ENCODE measurements at regions not wholly inside any gene's neighbourhood (a gene's known extent, or its start where the extent isn't known, plus 50 kb on each side); places are given as distances from the start of the nearest gene placed in this dataset.
A peak's percentile ranks its signal among the peaks of the same experiment; 100 is the strongest.
"Not testable (repeated sequence)": the region's sequence is repeated elsewhere in the genome, so short reads cannot be mapped to it uniquely, and the experiment has no call there.

DNA sequence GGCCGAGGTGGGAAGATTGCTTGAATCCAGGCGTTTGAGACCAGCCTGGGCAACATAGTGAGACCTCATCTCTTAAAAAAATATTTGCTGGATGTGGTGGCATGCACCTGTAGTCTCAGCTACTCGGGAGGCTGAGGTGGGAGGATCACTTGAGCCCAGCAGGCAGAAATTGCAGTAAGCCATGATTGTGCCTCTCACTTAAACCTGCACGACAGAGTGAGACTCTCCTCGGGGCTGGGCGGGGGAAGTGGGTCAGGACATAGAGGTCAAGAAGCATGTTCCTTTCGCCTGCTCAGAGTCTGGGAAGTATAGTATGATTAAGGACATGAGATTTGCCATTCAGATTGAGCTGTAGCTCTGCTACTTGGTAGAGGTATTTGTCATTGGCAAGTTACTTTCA, 52.3 kb downstream of the SEPTIN7 start:
- H3K4me1 ChIP-seq (ENCODE audit: control insufficient read depth in 3 of 3, insufficient read depth in 2 of 3, low read depth in 1 of 3, low read length in 2 of 3); H3K27me3 ChIP-seq (ENCODE audit: control insufficient read depth in 3 of 3, insufficient read depth in 3 of 3, low read length in 3 of 3); H3K36me3 ChIP-seq (ENCODE audit: control insufficient read depth in 3 of 3, insufficient read depth in 2 of 3, low read depth in 1 of 3, low read length in 3 of 3); H3K4me3 ChIP-seq (ENCODE audit: low read depth in 1 of 3, low read length in 3 of 3); H3K27ac ChIP-seq (ENCODE audit: low read depth in 1 of 3, low read length in 2 of 3); DNase-seq; H3K9me3 ChIP-seq (ENCODE audit: control insufficient read depth in 2 of 2, insufficient read depth in 1 of 2, low read depth in 1 of 2, low read length in 1 of 2); FAIRE-seq: not testable (repeated sequence)
- 91 to 94% (median 92%) methylated on average over 7 of the region's 7 CpGs for WGBS, 3 donors

DNA sequence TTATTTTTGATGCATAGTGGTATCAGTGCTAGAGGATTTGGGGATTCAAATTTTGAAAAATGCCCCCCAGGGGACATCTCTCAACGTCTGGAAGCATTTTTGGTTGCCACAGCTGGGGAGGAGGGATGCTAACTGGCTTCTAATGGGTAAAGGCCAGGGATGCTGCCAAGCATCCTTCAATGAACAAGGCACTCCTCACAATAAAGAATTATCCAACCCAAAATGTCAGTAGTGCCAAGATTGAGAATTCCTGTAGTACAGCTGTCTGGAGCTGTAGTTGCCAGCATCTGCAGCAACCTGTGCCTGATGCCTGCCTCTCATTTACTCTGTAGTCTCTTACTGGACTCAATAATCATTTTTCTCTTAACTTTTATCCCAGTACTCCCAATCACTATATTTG, 53.5 kb downstream of the SEPTIN7 start:
- Histone ChIP-seq H3K36me3 (ENCODE audit: control insufficient read depth in 3 of 3, insufficient read depth in 2 of 3, low read depth in 1 of 3, low read length in 3 of 3) (peaks cover 0 to 6% (median 2%) of the 10 kb centered on the region in 3 donors), H3K9me3 (ENCODE audit: control insufficient read depth in 2 of 2, insufficient read depth in 1 of 2, low read depth in 1 of 2, low read length in 1 of 2) (no peaks in the 10 kb centered on the region), H3K4me1 (ENCODE audit: control insufficient read depth in 3 of 3, insufficient read depth in 2 of 3, low read depth in 1 of 3, low read length in 2 of 3) (no peaks in the 10 kb centered on the region), H3K27me3 (ENCODE audit: control insufficient read depth in 3 of 3, insufficient read depth in 3 of 3, low read length in 3 of 3) (no peaks in the 10 kb centered on the region), H3K4me3 (ENCODE audit: low read depth in 1 of 3, low read length in 3 of 3) (no peak overlapping the region), H3K27ac (ENCODE audit: low read depth in 1 of 3, low read length in 2 of 3) (no peak overlapping the region)
- 56 to 74% (median 58%) methylated on average over 1 of the region's 1 CpG for WGBS, 3 donors
- DNase-seq (no peak), FAIRE-seq (no peak)

DNA sequence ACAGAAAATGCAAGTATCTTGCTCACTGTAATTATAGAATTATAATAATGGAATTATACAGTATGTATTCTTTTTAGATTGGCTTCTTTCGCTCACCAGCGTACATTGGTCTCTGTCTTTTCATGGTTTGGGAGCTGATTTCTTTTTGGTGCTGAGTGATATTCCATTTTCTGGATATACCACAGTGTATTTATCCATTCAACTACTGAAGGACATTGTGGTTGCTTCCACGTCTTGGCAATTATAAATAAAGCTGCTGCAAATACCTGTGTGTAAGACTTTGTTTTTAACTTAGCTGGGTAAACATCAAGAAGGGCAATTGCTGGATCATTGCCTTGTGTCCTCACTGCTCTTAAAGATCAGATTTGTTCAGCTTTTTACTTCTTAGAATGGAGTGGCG, 55.3 kb downstream of the SEPTIN7 start:
- Histone ChIP-seq H3K9me3 (ENCODE audit: control insufficient read depth in 2 of 2, insufficient read depth in 1 of 2, low read depth in 1 of 2, low read length in 1 of 2) (peaks cover 0 to 2% of the 10 kb centered on the region in 2 donors), H3K27me3 (ENCODE audit: control insufficient read depth in 3 of 3, insufficient read depth in 3 of 3, low read length in 3 of 3) (no peaks in the 10 kb centered on the region), H3K36me3 (ENCODE audit: control insufficient read depth in 3 of 3, insufficient read depth in 2 of 3, low read depth in 1 of 3, low read length in 3 of 3) (peaks cover 0 to 5% (median 2%) of the 10 kb centered on the region in 3 donors), H3K27ac (ENCODE audit: low read depth in 1 of 3, low read length in 2 of 3) (no peak overlapping the region), H3K4me3 (ENCODE audit: low read depth in 1 of 3, low read length in 3 of 3) (no peak overlapping the region), H3K4me1 (ENCODE audit: control insufficient read depth in 3 of 3, insufficient read depth in 2 of 3, low read depth in 1 of 3, low read length in 2 of 3) (no peaks in the 10 kb centered on the region)
- FAIRE-seq, result no peak
- 71 to 74% (median 72%) methylated on average over 4 of the region's 4 CpGs for WGBS, 3 donors
- no peak for DNase-seq

DNA sequence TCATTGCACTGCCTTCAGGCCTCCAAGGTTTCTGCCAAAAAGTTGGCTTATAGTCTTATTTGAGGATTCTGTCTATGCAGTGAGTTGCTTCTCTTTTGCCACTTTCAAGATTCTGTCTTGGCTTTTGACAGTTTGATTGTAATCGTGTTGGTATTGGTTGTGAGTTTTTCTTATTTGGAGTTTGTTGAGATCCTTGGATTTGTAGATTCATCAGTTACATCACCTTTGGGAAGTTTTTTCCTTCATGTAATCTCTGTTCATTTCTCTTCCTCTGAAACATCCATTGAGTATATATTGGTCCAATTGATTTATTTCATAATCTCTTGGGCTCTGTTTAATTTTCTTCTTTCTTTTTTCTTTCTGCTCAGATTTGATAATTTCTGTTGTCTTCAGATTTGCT, 59.8 kb downstream of the SEPTIN7 start:
- H3K4me1 ChIP-seq (ENCODE audit: control insufficient read depth in 3 of 3, insufficient read depth in 2 of 3, low read depth in 1 of 3, low read length in 2 of 3), result no peaks in the 10 kb centered on the region
- DNase-seq, result no peak
- H3K4me3 ChIP-seq (ENCODE audit: low read depth in 1 of 3, low read length in 3 of 3), result no peak overlapping the region
- 95 to 96% (median 96%) methylated on average over 1 of the region's 1 CpG for WGBS, 3 donors
- H3K9me3 ChIP-seq (ENCODE audit: control insufficient read depth in 2 of 2, insufficient read depth in 1 of 2, low read depth in 1 of 2, low read length in 1 of 2), result peaks cover 0 to 2% of the 10 kb centered on the region in 2 donors
- FAIRE-seq, result no peak
- H3K27ac ChIP-seq (ENCODE audit: low read depth in 1 of 3, low read length in 2 of 3), result no peak overlapping the region
- H3K27me3 ChIP-seq (ENCODE audit: control insufficient read depth in 3 of 3, insufficient read depth in 3 of 3, low read length in 3 of 3), result no peaks in the 10 kb centered on the region
- H3K36me3 ChIP-seq (ENCODE audit: control insufficient read depth in 3 of 3, insufficient read depth in 2 of 3, low read depth in 1 of 3, low read length in 3 of 3), result peaks cover 0 to 2% (median 0%) of the 10 kb centered on the region in 3 donors

DNA sequence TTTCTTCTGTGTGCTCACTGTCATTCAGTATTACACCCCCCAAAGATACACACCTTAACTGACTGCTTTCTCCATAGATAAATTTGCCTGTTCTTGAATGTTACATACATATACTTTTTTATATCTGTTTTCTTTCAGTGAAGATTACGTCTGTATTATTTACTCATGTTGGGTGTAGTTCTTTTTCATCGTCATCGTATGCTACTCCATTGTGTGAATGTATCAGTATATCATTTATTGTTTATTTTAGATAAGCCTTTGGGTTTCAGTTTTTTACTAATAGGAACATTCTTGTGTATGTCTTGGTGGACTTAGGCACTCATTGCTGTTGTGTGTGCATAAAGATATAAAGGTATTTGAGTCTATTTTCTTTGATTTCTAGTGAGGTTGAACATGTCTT, 64.4 kb downstream of the SEPTIN7 start:
- Histone ChIP-seq H3K36me3 (ENCODE audit: control insufficient read depth in 3 of 3, insufficient read depth in 2 of 3, low read depth in 1 of 3, low read length in 3 of 3) (peaks cover 0 to 7% (median 2%) of the 10 kb centered on the region in 3 donors), H3K4me1 (ENCODE audit: control insufficient read depth in 3 of 3, insufficient read depth in 2 of 3, low read depth in 1 of 3, low read length in 2 of 3) (no peaks in the 10 kb centered on the region), H3K4me3 (ENCODE audit: low read depth in 1 of 3, low read length in 3 of 3) (no peak overlapping the region), H3K9me3 (ENCODE audit: control insufficient read depth in 2 of 2, insufficient read depth in 1 of 2, low read depth in 1 of 2, low read length in 1 of 2) (peaks cover 0 to 2% of the 10 kb centered on the region in 2 donors), H3K27me3 (ENCODE audit: control insufficient read depth in 3 of 3, insufficient read depth in 3 of 3, low read length in 3 of 3) (no peaks in the 10 kb centered on the region), H3K27ac (ENCODE audit: low read depth in 1 of 3, low read length in 2 of 3) (no peak overlapping the region)
- WGBS, 3 donors, result 18 to 54% (median 30%) methylated on average over 3 of the region's 3 CpGs
- DNase-seq, result peak; percentile 24 to 28
- FAIRE-seq, result no peak

DNA sequence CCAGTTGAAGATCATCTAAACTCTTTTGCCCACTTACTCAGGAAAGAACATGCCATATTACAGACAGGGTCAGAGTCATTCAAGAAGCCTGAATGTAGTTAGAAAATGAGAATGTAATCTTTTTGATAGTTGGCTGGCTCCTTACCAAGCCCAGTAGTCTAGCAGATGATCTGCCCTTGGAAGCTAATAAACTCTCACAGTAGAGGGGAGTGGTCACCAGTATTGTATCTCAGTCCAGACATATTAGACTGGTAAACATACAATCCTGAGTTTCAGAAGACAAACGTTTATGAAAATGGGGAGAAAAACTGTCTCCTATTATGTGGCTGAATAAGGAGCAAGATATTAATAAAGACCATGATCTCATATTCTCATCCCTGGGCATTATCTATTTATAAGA, 65.3 kb downstream of the SEPTIN7 start:
- 15 to 31% (median 25%) methylated on average over 1 of the region's 1 CpG for WGBS, 3 donors
- no peak overlapping the region for H3K27ac ChIP-seq (ENCODE audit: low read depth in 1 of 3, low read length in 2 of 3)
- H3K36me3 ChIP-seq (ENCODE audit: control insufficient read depth in 3 of 3, insufficient read depth in 2 of 3, low read depth in 1 of 3, low read length in 3 of 3), result peaks cover 0 to 7% (median 2%) of the 10 kb centered on the region in 3 donors
- no peaks in the 10 kb centered on the region for H3K27me3 ChIP-seq (ENCODE audit: control insufficient read depth in 3 of 3, insufficient read depth in 3 of 3, low read length in 3 of 3)
- H3K4me1 ChIP-seq (ENCODE audit: control insufficient read depth in 3 of 3, insufficient read depth in 2 of 3, low read depth in 1 of 3, low read length in 2 of 3), result no peaks in the 10 kb centered on the region
- H3K9me3 ChIP-seq (ENCODE audit: control insufficient read depth in 2 of 2, insufficient read depth in 1 of 2, low read depth in 1 of 2, low read length in 1 of 2), result no peaks in the 10 kb centered on the region
- peak in 1 of 2 donors; percentile 20 for DNase-seq
- FAIRE-seq, result no peak
- no peak overlapping the region for H3K4me3 ChIP-seq (ENCODE audit: low read depth in 1 of 3, low read length in 3 of 3)

DNA sequence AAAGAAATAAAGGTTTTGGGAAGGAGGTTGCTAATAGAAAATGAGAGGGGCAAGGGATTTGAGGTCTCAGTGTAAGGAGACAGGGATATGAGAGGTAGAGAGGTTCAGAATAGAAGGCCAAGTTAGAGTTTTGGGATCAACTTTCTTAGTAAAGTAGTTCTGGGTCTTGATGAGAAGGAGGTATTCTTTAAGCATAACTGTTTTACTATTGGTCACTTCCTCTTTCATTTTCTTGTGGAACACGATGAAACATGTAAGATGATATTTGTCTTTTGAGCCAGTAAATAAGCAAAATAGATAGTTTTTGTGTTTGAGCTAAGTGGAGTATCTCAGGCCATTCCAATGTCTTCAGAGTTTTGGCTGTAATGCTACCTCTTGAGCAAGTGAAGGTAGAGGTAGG, 68.3 kb downstream of the SEPTIN7 start:
- DNase-seq; FAIRE-seq; H3K27ac ChIP-seq (ENCODE audit: low read depth in 1 of 3, low read length in 2 of 3); H3K4me1 ChIP-seq (ENCODE audit: control insufficient read depth in 3 of 3, insufficient read depth in 2 of 3, low read depth in 1 of 3, low read length in 2 of 3); H3K36me3 ChIP-seq (ENCODE audit: control insufficient read depth in 3 of 3, insufficient read depth in 2 of 3, low read depth in 1 of 3, low read length in 3 of 3); H3K9me3 ChIP-seq (ENCODE audit: control insufficient read depth in 2 of 2, insufficient read depth in 1 of 2, low read depth in 1 of 2, low read length in 1 of 2); H3K27me3 ChIP-seq (ENCODE audit: control insufficient read depth in 3 of 3, insufficient read depth in 3 of 3, low read length in 3 of 3); H3K4me3 ChIP-seq (ENCODE audit: low read depth in 1 of 3, low read length in 3 of 3): not testable (repeated sequence)
- WGBS, 3 donors, result 24 to 62% (median 39%) methylated on average over 1 of the region's 1 CpG

DNA sequence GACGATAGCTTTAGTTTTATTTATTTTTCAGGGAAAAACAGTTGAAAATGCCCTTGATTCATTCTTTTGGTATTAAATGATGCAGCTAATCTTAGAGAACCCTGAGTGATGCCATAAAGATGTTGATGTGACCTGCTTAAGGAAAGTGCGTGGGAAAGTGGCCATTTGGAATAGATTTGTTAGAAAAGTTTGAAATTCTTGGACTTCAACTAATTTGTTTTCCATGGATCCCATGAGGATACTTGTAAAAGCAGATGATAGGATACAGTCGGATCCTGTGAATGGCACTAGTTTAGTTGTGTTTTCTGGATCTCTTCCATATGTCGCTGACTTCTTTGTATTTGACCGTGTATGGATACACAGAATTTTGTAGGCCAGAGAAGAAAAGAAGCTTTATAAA, 69.0 kb downstream of the SEPTIN7 start:
- H3K4me3 ChIP-seq (ENCODE audit: low read depth in 1 of 3, low read length in 3 of 3), result no peak overlapping the region
- 79 to 96% (median 91%) methylated on average over 5 of the region's 5 CpGs for WGBS, 3 donors
- H3K36me3 ChIP-seq (ENCODE audit: control insufficient read depth in 3 of 3, insufficient read depth in 2 of 3, low read depth in 1 of 3, low read length in 3 of 3), result peaks cover 0 to 7% (median 2%) of the 10 kb centered on the region in 3 donors
- H3K27ac ChIP-seq (ENCODE audit: low read depth in 1 of 3, low read length in 2 of 3), result no peak overlapping the region
- FAIRE-seq, result no peak
- DNase-seq, result no peak
- no peaks in the 10 kb centered on the region for H3K27me3 ChIP-seq (ENCODE audit: control insufficient read depth in 3 of 3, insufficient read depth in 3 of 3, low read length in 3 of 3)
- H3K9me3 ChIP-seq (ENCODE audit: control insufficient read depth in 2 of 2, insufficient read depth in 1 of 2, low read depth in 1 of 2, low read length in 1 of 2), result no peaks in the 10 kb centered on the region
- no peaks in the 10 kb centered on the region for H3K4me1 ChIP-seq (ENCODE audit: control insufficient read depth in 3 of 3, insufficient read depth in 2 of 3, low read depth in 1 of 3, low read length in 2 of 3)

DNA sequence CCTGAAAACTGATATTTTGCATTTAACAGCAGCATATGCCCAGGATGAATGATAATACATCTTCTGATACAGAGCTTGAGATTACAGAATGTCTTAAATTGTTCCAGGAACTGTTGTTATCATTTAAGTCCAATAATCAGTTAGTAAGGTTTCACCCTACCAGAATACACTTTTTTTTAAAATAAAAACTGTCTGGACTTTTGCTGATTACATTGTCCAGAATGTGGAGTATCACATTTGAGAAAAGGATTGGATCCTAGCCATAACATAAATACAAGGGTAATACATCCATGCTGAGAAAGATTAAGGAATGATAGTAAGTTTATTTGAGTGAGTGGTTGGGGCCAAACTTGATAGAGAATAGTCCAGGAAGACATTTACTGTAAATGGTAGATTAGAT, 71.0 kb downstream of the SEPTIN7 start:
- Histone ChIP-seq H3K27ac (ENCODE audit: low read depth in 1 of 3, low read length in 2 of 3) (no peak overlapping the region), H3K4me1 (ENCODE audit: control insufficient read depth in 3 of 3, insufficient read depth in 2 of 3, low read depth in 1 of 3, low read length in 2 of 3) (no peaks in the 10 kb centered on the region), H3K4me3 (ENCODE audit: low read depth in 1 of 3, low read length in 3 of 3) (no peak overlapping the region), H3K36me3 (ENCODE audit: control insufficient read depth in 3 of 3, insufficient read depth in 2 of 3, low read depth in 1 of 3, low read length in 3 of 3) (peaks cover 0 to 7% (median 0%) of the 10 kb centered on the region in 3 donors), H3K27me3 (ENCODE audit: control insufficient read depth in 3 of 3, insufficient read depth in 3 of 3, low read length in 3 of 3) (no peaks in the 10 kb centered on the region), H3K9me3 (ENCODE audit: control insufficient read depth in 2 of 2, insufficient read depth in 1 of 2, low read depth in 1 of 2, low read length in 1 of 2) (no peaks in the 10 kb centered on the region)
- DNase-seq, result no peak
- no peak for FAIRE-seq
